AG04450 (cell line): ENCODE measurements at regions not wholly inside any gene's neighbourhood (a gene's known extent, or its start where the extent isn't known, plus 50 kb on each side); places are given as distances from the start of the nearest gene placed in this dataset.

Experiments used
- CTCF ChIA-PET: fragments of 300-600, 350-600 bp; formaldehyde crosslinking; extraction: SDS; loops from one replicate; lab custom pipeline; 2022; ENCODE audit warnings: antibody characterized with exemption, inconsistent platforms; lab: Charles Lee
- POLR2A ChIA-PET: fragments of 350-600 bp; formaldehyde crosslinking; extraction: SDS; loops from one replicate; lab custom pipeline; 2021; ENCODE audit warnings: antibody characterized with exemption, inconsistent platforms; lab: Yijun Ruan, JAX
- DNase-seq: peaks from one replicate; pipeline ENCODE4 v3.0.0-alpha.2; 2011; ENCODE audit warnings: low read depth, low spot score
- H3K27ac ChIP-seq: one replicate; pipeline ENCODE4 v1.5.1; 2012; ENCODE audit warnings: low read depth, low read length, control low read depth
- H3K27me3 ChIP-seq: one replicate; pipeline ENCODE4 v1.6.0; 2012; ENCODE audit warnings: low read length; ENCODE audit not compliant: control insufficient read depth, insufficient read depth
- H3K4me3 ChIP-seq: 2 replicates; pipeline ENCODE4 v1.5.1; 2011; ENCODE audit warnings: mild to moderate bottlenecking, low read depth, low read length, control low read depth
- H3K9me3 ChIP-seq: 2 replicates; pipeline ENCODE4 v1.5.1; 2012; ENCODE audit warnings: low read length; ENCODE audit not compliant: control insufficient read depth, insufficient read depth
- TF ChIP-seq, protein P1 (sequence below): IDR thresholded peaks from 2 replicates; pipeline ENCODE4 v1.5.1; 2011; ENCODE audit warnings: low read depth, low read length, control low read depth, inconsistent platforms

DNA sequence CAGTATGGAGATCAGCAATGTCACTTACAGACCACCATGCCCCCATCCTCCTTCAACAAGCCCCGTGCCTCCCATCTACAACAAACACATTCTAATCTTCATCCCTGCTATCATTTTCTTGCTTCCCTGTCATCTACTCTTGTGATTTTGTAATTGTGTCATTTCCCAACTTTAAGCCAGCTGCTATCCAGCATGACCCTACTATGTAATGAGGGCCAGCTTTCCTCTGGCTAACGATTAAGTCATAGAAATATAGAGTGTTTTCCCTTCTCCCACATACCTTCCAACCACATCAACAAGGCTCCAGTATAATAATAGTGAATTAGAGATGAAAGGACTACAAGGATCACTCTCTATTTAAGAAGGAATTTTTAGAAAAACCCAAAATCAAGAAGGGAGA, 607.0 kb downstream of the TENT5A start:
- Histone ChIP-seq H3K27me3 (no peaks in the 10 kb centered on the region), H3K27ac (no peak overlapping the region), H3K4me3 (no peak overlapping the region), H3K9me3 (no peaks in the 10 kb centered on the region)
- ChIA-PET POLR2A (no interaction called here), CTCF (no interaction called here)
- DNase-seq = no peak
- TF ChIP-seq, protein P1, sequence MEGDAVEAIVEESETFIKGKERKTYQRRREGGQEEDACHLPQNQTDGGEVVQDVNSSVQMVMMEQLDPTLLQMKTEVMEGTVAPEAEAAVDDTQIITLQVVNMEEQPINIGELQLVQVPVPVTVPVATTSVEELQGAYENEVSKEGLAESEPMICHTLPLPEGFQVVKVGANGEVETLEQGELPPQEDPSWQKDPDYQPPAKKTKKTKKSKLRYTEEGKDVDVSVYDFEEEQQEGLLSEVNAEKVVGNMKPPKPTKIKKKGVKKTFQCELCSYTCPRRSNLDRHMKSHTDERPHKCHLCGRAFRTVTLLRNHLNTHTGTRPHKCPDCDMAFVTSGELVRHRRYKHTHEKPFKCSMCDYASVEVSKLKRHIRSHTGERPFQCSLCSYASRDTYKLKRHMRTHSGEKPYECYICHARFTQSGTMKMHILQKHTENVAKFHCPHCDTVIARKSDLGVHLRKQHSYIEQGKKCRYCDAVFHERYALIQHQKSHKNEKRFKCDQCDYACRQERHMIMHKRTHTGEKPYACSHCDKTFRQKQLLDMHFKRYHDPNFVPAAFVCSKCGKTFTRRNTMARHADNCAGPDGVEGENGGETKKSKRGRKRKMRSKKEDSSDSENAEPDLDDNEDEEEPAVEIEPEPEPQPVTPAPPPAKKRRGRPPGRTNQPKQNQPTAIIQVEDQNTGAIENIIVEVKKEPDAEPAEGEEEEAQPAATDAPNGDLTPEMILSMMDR = no peak

DNA sequence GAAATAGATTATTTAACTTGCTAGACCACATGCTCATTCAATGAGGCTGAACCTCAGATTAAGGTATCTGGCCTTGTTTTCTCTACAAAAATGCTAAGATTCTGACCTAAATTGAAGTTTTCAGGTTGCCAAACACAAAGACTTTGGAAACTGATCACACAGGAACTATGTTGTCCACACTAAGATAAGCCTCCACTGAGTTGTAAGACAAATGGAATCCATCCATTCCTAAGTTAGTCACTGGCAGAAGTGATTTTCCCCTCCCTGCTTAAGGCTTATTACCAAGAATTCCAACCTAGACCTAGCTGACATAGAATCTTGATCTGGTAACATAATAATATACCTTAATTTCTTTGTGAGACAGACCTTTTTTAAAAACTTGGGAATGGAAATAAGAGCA, 608.1 kb downstream of the TENT5A start:
- H3K27ac ChIP-seq = no peak overlapping the region
- ChIA-PET POLR2A (no interaction called here), CTCF (no interaction called here)
- no peaks in the 10 kb centered on the region for H3K9me3 ChIP-seq
- H3K4me3 ChIP-seq = no peak overlapping the region
- TF ChIP-seq, protein P1 = no peak
- DNase-seq = no peak
- H3K27me3 ChIP-seq = no peaks in the 10 kb centered on the region

DNA sequence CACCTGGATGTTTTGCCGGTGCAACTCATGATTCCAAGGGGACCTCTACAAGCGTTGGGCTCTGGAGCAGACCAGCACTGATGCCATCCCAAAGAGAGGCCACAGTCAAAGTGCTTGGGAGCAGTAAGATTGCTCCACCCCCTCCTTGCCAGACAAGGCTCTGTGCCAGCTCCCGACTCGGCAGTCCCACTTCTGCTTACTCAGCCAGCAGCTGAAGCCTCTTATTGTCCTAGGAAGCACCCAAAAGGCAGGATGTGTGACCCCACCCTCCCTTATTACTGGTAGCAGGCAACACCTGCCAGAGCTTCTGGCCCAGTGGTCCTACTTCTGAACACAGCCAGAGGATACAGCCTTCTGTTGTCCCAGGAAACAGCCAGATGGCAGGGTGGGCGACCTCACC, 614.2 kb downstream of the TENT5A start:
- Histone ChIP-seq H3K4me3 (no peak overlapping the region), H3K9me3 (no peaks in the 10 kb centered on the region), H3K27me3 (no peaks in the 10 kb centered on the region), H3K27ac (no peak overlapping the region)
- ChIA-PET POLR2A (no interaction called here), CTCF (no interaction called here)
- TF ChIP-seq, protein P1 = no peak
- no peak for DNase-seq

DNA sequence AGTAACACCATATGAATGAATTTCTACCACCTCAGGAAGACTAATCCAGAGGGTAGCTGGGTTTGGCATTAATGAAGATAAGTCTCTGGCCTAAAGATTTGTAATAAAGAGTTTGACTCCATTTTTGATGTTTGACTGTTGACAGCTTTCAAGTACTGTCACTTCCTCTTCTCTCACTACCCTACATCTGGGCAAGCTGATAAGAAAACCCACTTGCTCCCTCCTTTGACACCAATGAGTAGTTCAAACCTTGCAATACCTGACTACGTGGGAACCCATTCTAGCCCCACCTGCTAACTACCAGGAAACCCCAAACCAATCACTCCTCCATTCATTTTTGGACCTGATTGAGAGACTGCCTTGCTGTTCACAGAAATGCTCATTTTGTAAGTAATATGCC, 621.5 kb downstream of the TENT5A start:
- Histone ChIP-seq H3K4me3 (no peak overlapping the region), H3K27me3 (no peaks in the 10 kb centered on the region), H3K27ac (no peak overlapping the region), H3K9me3 (no peaks in the 10 kb centered on the region)
- TF ChIP-seq, protein P1 = no peak
- no peak for DNase-seq
- ChIA-PET CTCF (no interaction called here), POLR2A (no interaction called here)

DNA sequence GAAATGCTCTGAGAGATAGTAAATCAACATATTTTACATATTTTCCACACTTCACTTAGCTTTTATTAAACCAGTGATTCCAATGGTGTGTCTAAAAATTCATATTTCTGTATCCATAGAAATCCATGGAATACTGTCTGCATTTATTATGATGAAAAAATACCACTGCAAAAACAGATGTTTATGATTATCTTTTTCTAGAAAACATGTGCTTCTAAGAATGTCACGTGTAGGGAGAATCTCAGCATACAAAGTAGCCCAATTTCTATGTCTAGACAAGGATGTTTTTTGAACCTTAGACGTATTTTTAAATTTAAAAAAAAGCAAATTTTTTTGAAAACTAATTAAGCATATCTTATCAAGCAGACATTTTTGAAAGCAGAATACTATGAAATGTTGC, 622.4 kb downstream of the TENT5A start:
- DNase-seq = no peak
- POLR2A ChIA-PET = no interaction called here
- CTCF ChIA-PET = no interaction called here
- Histone ChIP-seq H3K9me3 (no peaks in the 10 kb centered on the region), H3K27me3 (no peaks in the 10 kb centered on the region), H3K4me3 (no peak overlapping the region), H3K27ac (no peak overlapping the region)
- TF ChIP-seq, protein P1 = no peak
